ENCODE measurements at regions not wholly inside any gene's neighbourhood (a gene's known extent, or its start where the extent isn't known, plus 50 kb on each side); places are given as distances from the start of the nearest gene placed in this dataset.
A peak's percentile ranks its signal among the peaks of the same experiment; 100 is the strongest.

DNA sequence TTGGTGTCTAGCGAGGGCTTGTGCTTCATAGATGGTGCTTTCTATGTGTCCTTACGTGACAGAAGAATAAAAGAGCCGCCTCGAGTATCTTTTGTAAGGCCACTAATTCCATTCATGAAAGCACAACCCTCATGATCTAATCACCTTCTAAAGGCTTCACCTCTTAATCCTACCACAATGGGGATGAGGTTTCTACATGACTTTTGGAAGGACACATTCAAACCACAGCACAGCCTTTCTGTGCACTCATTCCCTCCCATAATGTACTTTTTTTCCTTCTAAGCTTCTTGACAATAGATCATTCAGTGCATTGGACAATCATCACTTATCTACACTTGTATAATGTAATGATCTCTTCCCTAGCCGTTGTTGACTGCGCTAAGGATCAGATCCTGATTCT lies 774.8 kb downstream of the BRINP1 start:
- H3K4me3 ChIP-seq (replicated peaks in 1 of 4; ENCODE audit: control extremely low read depth in 1 of 4, insufficient read depth in 1 of 4, low read depth in 3 of 4, low read length in 4 of 4): no peak overlapping the region
- H3K27ac ChIP-seq (ENCODE audit: insufficient read depth, low read length): no peak overlapping the region
- no peak overlapping the region for H3K9ac ChIP-seq (ENCODE audit: insufficient read depth, low read length)
- no peaks in the 10 kb centered on the region for H3K27me3 ChIP-seq (ENCODE audit: control insufficient read depth, insufficient read depth, low read length)
- no peak overlapping the region for H2AFZ ChIP-seq (ENCODE audit: low read length)
- H3K4me2 ChIP-seq (ENCODE audit: extremely low read depth, insufficient read depth, low read length): no peak overlapping the region
- TF ChIP-seq EZH2 (IDR thresholded peaks at IDR 0.05; ENCODE audit: low read length, missing control alignments): no peak
- no peaks in the 10 kb centered on the region for H3K36me3 ChIP-seq (ENCODE audit: control insufficient read depth, insufficient read depth, low read length)
- DNase-seq (ENCODE audit: low read depth in 2 of 2): no peak
- H4K20me1 ChIP-seq (ENCODE audit: control insufficient read depth, extremely low read depth, insufficient read depth, low read length): no peaks in the 10 kb centered on the region
- no peaks in the 10 kb centered on the region for H3K9me3 ChIP-seq (ENCODE audit: control insufficient read depth, insufficient read depth, low read depth, low read length)
- no peaks in the 10 kb centered on the region for H3K4me1 ChIP-seq (ENCODE audit: control insufficient read depth, extremely low read depth, insufficient read depth, low read length)
- H3K79me2 ChIP-seq (ENCODE audit: control insufficient read depth, insufficient read depth, low read length): no peaks in the 10 kb centered on the region

DNA sequence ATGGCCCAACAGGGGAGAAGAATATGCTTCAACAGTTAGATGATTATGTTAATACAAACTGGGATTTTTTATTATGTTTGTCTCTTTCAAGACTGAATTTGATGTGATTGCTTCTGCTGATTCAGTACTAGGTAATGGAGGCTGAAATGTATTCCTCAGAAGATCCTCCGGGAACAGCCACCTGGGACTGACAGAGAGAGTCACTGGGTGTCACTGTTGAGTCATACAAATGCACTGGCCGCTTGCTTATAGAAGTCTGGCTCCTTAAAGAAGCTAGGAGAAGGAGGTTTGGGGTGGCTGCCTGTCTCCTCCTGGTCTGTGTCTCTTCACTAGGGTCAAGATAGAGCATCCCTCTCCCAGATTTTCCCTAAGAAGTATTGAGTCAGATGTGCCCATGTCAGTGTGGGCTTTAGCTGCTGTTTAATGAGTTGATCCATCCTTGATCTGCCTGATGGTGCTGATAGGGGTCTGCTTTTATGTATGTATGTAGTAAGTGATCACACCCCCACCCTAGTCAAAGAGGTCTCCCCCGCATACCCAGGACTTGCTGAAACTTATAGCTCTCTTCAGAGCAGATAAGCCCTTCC lies 773.4 kb downstream of the BRINP1 start:
- TF ChIP-seq EZH2 (IDR thresholded peaks at IDR 0.05; ENCODE audit: low read length, missing control alignments): no peak
- TF ChIP-seq, protein P1, sequence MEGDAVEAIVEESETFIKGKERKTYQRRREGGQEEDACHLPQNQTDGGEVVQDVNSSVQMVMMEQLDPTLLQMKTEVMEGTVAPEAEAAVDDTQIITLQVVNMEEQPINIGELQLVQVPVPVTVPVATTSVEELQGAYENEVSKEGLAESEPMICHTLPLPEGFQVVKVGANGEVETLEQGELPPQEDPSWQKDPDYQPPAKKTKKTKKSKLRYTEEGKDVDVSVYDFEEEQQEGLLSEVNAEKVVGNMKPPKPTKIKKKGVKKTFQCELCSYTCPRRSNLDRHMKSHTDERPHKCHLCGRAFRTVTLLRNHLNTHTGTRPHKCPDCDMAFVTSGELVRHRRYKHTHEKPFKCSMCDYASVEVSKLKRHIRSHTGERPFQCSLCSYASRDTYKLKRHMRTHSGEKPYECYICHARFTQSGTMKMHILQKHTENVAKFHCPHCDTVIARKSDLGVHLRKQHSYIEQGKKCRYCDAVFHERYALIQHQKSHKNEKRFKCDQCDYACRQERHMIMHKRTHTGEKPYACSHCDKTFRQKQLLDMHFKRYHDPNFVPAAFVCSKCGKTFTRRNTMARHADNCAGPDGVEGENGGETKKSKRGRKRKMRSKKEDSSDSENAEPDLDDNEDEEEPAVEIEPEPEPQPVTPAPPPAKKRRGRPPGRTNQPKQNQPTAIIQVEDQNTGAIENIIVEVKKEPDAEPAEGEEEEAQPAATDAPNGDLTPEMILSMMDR (conservative IDR thresholded peaks at IDR 0.05 in 1 of 2, IDR thresholded peaks at IDR 0.05 in 1 of 2; ENCODE audit: low read depth in 1 of 2, low read length in 2 of 2): peak in 1 of 2 donors; percentile 30
- Histone ChIP-seq H3K9me3 (ENCODE audit: control insufficient read depth, insufficient read depth, low read depth, low read length) (no peaks in the 10 kb centered on the region), H3K9ac (ENCODE audit: insufficient read depth, low read length) (no peak overlapping the region), H3K4me2 (ENCODE audit: extremely low read depth, insufficient read depth, low read length) (no peak overlapping the region), H2AFZ (ENCODE audit: low read length) (no peak overlapping the region), H3K36me3 (ENCODE audit: control insufficient read depth, insufficient read depth, low read length) (no peaks in the 10 kb centered on the region), H4K20me1 (ENCODE audit: control insufficient read depth, extremely low read depth, insufficient read depth, low read length) (no peaks in the 10 kb centered on the region), H3K79me2 (ENCODE audit: control insufficient read depth, insufficient read depth, low read length) (no peaks in the 10 kb centered on the region), H3K27me3 (ENCODE audit: control insufficient read depth, insufficient read depth, low read length) (no peaks in the 10 kb centered on the region), H3K27ac (ENCODE audit: insufficient read depth, low read length) (no peak overlapping the region), H3K4me3 (replicated peaks in 1 of 4; ENCODE audit: control extremely low read depth in 1 of 4, insufficient read depth in 1 of 4, low read depth in 3 of 4, low read length in 4 of 4) (no peak overlapping the region), H3K4me1 (ENCODE audit: control insufficient read depth, extremely low read depth, insufficient read depth, low read length) (no peaks in the 10 kb centered on the region)
- peak; percentile 1 to 48 for DNase-seq (ENCODE audit: low read depth in 2 of 2)

DNA sequence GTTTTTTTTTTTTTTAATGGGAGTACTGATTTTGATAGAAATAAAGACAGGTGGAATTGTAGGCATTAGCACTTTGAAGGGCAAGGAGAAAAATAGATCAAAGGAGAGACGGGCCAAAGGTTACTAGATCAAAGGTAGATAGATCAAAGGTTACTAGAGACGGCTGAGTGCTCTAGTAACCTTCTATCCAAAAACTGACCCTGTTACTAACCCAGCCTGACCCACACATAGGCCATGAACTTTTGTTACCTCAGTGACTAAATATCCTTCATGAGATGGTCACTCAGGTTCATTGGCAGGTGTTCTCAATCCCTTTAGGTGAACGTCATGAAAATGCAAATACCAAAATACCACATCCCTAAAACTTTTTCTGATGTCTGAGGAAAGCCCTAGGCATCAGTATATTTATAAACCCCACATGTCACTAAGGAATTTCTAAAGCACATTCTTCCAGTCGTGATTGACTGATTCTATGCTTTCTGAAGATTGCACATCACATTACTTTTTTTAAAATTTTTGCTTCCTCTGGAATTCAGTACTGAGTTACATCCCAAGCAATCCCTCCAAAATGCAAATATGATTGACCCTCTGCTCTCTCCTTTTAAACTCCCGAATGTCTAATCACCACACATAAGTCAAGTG lies 772.7 kb downstream of the BRINP1 start:
- no peak overlapping the region for H3K9ac ChIP-seq (ENCODE audit: insufficient read depth, low read length)
- no peaks in the 10 kb centered on the region for H3K79me2 ChIP-seq (ENCODE audit: control insufficient read depth, insufficient read depth, low read length)
- H3K27ac ChIP-seq (ENCODE audit: insufficient read depth, low read length): no peak overlapping the region
- H2AFZ ChIP-seq (ENCODE audit: low read length): no peak overlapping the region
- no peaks in the 10 kb centered on the region for H3K27me3 ChIP-seq (ENCODE audit: control insufficient read depth, insufficient read depth, low read length)
- DNase-seq (ENCODE audit: low read depth in 2 of 2): peak in 1 of 2 donors; percentile 54
- no peaks in the 10 kb centered on the region for H3K4me1 ChIP-seq (ENCODE audit: control insufficient read depth, extremely low read depth, insufficient read depth, low read length)
- no peaks in the 10 kb centered on the region for H4K20me1 ChIP-seq (ENCODE audit: control insufficient read depth, extremely low read depth, insufficient read depth, low read length)
- H3K36me3 ChIP-seq (ENCODE audit: control insufficient read depth, insufficient read depth, low read length): no peaks in the 10 kb centered on the region
- H3K4me2 ChIP-seq (ENCODE audit: extremely low read depth, insufficient read depth, low read length): no peak overlapping the region
- H3K4me3 ChIP-seq (replicated peaks in 1 of 4; ENCODE audit: control extremely low read depth in 1 of 4, insufficient read depth in 1 of 4, low read depth in 3 of 4, low read length in 4 of 4): no peak overlapping the region
- TF ChIP-seq, protein P1 (conservative IDR thresholded peaks at IDR 0.05 in 1 of 2, IDR thresholded peaks at IDR 0.05 in 1 of 2; ENCODE audit: low read depth in 1 of 2, low read length in 2 of 2): no peak
- no peak for TF ChIP-seq EZH2 (IDR thresholded peaks at IDR 0.05; ENCODE audit: low read length, missing control alignments)
- no peaks in the 10 kb centered on the region for H3K9me3 ChIP-seq (ENCODE audit: control insufficient read depth, insufficient read depth, low read depth, low read length)
